HPDE6-E6E7 (cell line): ENCODE measurements at regions not wholly inside any gene's neighbourhood (a gene's known extent, or its start where the extent isn't known, plus 50 kb on each side); places are given as distances from the start of the nearest gene placed in this dataset.

Source experiments
- DNase-seq: peaks from one replicate; pipeline ENCODE4 v3.0.0; 2011; ENCODE audit warnings: missing footprints; ENCODE audit errors: extremely low spot score

DNA sequence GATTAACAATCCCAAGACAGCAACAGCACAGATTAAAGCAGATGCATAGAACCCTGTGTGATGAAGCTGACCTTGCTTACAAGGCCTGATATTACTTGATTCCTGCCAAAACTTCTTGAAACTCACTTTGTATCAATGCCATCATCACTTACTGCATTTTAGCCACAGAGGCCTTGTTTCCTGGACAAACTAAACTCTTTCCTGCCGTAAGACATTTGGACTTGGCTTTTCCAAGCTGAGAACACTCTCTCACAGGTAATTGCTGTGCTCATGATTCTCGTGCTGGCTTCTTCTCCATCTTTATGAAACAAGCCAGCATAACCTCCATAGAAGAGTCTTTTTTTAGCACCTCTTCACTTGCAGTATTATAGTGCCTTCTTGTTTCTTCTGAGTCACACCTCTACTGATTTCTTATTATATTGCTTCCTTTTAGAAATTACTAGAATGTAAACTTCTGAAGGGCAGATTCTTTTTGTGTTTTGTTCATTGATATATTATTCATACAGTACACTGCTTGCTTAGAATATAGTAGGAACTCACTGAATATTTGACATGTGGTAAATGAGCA is 456.5 kb upstream of the ZNF608 start:
- DNase-seq = no peak

DNA sequence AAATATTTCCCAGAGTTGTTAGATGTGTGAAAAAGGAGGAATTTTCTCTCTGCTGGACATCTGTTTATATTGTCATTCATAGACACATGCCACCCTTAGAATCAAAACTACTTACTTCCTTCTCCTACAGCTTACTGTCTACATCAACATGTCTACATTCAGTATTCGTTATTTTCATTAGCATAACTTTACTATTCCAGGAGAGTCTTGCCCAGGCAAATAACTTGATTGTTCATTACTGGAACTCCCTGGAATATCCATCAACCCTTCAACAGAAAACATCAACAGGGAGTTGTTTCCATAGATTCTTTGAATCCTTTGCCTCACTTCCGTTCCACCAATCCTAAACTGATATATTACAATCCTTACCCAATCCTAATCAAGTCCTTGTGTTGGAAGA is 457.5 kb upstream of the ZNF608 start:
- DNase-seq = no peak

DNA sequence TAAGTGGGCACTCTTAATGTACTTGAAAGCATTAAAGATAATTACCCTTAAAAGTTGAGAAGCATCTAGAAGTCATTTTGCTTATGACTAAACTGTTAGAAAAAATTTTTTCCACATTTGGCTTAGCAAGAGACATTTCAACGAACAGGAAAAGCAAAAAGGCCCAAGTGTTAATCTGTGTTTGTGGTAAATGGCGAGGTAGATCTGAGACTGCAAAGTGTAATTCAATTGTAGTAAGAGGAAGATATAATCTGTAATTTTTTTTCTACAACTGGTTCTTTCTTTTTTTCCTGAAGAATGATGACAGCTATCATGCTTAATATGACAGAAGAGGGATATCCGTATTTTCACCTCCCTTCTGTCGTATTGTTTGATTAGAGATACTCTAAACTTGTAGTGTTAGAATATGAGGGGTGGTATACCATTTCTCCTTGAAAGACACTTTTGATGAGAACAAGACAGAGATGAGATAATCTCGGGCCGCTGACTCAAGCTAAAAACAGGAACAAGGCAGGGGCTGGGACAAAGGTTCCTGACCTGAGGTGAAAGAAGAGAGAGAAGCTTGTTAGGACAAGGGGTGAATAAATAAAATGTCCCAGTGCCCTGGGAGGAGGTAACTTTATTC is 459.3 kb upstream of the ZNF608 start:
- DNase-seq = no peak

DNA sequence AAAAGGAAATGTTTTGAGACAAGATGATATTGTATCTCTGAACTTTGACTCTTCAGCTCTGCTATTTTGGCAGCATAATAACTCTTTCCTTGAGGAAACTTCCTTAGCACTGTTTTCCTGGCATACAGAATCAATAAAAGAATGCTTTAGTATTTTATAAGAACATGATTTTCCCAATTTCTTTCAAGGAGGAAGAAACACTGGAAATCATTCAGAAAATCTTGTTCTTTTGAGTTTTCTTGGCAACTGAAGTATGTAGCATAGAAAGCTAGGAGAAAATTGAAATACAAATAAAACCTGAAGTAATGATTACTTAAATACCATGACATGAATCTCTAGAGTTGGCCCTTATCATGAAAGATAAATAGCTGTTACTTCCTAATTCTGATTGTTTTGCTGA is 461.4 kb upstream of the ZNF608 start:
- no peak for DNase-seq

DNA sequence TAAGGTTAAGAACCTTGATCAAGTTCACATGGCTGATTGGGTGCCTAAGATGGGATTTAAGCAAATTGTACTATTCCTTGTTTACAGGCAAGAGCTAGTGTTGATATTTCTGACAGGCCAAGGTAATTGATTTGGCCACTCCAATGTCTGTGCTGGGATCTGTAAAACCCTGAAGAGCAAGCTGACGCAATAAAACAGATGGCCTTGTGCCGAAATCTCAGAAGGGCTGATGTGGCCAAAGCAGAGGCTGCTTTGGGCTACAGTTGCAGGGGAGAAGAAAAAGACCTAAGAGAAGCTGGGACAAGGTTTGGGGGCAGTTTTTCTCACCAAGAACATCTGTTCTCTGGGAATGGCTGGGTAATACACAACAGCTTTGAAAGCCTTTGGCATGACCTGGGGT is 463.2 kb upstream of the ZNF608 start:
- DNase-seq = no peak

DNA sequence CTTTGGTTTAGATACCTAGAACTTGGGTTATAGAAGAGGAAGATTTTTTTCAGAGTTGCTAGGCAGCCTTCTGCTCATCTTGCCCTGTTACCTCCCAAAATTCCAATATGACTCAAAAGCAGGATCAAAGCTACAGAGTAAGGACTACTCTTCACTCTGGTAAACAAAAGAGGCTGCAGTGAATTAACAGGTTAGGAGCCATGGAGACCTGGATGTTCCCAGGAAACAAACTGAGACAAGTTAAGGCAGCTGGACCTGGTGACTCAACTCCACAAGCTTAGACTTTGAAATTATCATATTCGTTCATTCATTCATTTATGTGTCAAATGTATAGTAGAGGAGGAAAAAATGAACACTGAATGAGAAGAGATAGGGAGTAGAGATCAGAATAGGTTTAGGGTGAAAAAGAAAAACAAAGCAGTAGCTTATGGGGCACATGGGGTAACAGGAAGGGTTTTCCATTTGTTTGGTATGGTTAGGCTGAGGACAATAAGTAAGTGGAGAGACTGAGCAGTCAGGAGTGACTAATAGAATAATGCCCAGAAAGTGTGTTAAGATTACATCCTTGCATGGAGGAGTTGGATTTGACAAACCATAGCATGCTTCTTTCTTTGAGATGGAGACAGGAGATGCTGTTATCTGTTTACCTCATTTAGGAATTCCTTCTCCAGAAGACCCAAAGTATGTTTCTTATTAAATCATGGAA is 464.0 kb upstream of the ZNF608 start:
- DNase-seq = peak; percentile 66

DNA sequence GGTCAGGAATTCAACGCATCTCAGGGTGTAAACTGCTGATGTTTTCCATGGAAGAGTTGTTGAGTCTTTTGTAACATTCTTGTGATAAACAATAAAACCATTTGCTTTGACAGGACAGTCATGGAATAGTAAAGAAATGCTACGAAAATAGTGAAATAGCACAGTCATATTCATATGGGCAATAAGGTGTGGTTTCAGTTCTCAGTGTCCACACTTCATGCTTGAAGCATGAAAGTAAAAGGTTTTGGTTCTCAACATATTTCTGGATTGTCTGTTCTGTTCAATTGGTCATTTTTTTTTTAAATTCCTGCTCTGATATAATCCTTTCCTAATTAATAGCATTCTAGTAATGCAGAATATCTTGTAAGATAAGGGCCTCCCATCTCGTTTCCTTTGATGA is 467.6 kb upstream of the ZNF608 start:
- no peak for DNase-seq

DNA sequence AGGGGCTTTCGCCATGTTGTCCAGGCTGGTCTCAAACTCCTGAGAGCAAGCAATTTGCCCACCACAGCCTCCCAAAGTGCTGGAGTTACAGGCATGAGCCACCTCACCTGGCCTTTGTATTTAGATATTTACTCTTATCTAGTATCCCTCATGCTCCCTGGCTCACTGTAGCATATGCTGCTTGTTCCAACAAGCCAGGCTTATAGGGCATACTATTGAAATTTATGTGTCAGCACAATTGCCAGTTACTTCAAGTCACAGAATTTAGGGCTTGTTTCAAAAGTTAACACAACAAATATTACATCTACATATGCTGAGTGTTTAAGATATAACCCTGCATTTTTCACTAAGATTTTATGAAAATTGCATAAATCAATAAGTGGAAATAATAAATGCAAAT is 469.2 kb upstream of the ZNF608 start:
- DNase-seq = peak; percentile 21

DNA sequence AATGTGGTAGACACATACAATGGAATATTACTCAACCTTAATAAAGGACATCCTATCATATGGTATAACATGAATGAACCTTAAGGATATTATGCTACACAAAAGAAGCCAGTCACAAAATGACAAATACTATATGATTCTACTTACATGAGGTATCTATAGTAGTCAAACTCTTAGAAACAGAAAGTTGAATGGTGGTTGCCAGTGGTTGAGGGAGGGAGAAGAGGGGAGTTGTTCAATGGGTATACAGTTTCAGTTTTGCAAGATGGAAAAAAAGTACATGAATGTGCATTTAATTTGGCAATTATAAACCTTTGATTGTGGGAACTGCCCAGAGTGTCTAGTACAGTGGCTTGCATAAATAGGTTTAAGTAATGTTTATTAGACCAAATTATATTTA is 473.3 kb upstream of the ZNF608 start:
- DNase-seq = no peak

DNA sequence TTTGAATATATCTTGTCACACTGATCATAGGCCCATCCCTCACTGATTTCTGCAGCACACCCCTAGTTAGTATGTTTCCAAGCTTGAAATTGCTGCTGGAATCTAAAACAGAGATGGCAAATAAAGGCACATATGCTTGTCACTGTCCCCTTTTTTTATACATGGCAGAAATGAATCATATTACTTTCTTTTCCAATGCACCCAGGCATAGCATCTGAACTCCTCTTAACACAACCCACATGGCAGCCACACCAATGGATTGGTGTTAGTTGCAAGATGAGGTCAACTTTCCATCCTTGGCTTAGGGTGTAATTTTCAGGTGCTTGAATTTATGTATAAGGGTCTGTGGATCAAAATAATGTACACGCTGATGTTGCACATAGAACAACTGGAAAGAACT is 473.8 kb upstream of the ZNF608 start:
- no peak for DNase-seq

DNA sequence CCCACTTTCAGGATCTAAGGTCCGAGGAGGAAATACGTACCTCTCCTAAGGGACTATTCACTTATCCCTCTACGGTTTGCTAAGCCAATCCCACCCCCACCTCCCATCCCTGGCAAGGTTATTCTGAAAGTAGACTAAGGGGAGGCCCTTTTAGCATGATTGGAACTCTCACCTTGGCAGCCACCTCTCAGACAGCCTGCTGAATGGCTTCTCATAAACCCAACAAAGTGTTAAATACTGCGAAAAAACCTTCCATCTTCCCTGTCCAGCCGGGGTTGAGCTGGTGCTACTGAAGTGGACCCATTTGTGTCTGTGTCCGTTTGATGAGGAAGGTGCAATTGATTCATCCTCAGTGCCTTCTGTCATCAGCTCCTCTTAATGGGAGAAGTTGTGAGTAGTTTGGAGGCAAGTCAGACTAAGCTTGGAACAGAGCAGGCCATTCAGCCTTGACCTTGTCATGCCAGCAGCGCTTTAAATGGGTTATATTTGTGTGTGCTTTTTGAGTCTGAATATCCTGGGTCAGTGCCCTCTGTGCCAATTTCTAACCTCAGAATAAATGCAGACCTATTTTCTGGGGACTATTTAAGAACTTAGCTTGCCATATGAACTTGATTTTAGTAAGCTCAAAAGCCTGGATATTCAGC is 476.3 kb upstream of the ZNF608 start:
- no peak for DNase-seq

DNA sequence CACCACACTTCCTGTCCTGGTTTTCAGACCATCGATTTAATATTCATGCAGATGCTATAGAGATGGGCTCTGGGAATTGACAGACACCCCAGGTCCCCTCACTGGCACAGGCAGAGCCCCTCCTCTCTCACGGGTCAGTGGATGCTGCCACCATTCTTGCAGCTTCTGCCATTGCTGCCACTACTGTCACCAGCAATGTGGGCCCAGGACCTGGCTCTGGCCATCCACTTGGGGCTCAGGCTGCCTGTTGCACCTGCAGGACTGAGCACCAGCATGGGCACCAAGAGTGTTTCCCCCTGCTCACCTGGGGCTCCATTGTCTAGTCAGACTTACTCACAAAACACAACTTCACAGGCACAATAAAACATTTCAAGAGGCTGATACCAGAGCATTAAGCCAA is 479.0 kb upstream of the ZNF608 start:
- no peak for DNase-seq

DNA sequence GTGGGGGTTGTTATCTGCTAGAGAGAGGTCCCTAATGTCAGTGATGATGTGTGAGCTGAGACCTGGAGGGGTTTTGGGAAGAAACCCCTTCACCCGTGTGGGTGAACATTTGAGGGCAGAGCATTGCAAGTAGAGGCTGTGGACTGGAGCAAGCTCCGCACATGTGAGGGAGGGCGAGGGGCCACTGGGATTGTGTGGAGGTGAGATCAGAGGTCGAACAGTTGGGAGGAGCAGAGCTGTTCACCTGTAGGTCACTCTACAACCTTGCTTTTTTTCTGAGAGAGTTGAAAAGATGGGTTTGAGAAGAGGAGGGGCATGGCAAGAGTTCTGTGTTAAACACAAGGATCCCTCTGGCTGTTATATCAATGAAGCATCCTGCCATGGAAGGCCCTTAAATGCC is 480.4 kb upstream of the ZNF608 start:
- DNase-seq = no peak

DNA sequence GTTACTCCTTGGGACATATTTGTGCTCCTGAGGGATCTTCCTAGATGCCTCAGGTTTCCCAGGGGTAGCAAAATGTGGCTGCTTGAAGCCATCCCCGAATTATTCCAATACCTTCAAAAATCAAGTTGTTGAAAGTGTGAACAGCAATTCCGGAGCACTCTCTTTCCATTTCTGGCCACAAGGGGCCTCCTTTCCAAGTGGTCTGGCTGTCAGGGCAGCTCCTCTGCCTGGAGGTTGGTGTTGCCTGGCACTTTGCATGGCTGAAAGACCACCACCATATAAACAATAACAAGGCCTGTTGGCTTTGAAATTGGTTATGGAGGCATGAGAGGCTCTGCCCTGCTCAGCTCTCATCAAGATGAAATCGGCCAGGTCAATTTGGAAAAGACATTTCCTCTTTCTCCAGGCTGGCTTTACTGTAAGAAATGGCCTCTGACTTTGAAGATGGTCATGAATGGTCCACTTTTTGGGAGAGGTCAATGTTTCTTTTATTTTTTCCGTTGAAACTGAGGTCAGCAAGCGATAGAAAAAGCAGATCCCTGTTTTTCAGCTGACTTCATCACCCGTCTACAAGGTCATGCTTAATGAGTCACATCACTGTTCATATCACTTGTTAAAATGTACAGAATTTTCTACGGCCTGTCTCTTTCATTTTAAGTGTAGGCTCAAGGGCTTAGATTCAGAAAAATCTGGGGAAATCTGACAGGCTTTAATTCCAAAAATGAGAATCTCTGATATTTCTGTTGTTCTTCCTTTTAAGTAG is 481.1 kb upstream of the ZNF608 start:
- no peak for DNase-seq

DNA sequence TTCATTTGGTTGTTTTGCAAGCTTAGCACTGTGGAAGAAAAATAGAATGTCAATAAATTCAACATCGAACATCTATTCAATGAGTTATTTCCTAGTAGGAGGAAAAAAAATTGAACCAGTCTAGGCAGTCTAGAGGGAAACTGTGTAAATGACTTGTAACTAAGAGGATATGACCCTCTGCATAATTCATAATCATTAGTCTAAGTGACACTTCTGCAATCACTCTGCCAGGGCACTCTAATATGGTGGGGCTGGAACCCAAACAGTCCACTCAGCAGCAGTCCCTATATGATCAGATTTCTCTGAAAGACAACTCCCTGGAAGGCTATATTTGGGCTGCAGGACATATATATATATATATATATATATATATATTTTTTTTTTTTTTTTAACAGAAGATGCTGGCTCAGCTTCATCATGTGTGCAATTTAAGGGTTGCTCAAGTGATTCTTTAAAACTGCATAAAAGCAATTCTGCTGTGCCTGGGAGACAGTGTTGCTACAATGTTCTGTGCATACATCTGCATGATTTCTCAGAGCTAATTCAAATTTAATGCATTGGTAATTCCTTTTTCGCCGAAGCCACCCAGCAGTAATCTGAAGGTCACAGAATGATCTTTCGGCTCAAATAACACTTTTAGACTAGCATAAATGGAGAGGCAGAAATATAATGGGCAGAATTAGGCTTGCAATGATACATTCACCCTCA is 482.1 kb upstream of the ZNF608 start:
- DNase-seq = no peak

DNA sequence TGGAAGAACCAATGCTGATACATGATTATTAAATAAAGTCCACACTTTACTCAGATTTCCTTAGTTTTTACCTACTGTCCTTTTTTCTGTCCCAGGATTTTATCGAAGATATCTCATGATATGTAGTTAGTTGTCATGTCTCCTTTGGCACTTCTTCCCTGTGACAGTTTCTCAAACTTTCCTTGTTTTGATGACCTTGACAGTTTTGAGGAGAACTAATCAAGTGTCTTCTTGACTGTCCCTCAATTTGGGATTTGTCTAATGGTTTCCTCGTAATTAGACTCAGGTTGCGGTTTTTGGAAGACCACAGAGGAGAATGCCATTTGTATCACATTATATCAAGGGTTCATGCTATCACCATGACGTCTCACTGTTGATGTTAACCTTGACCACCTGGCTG is 483.1 kb upstream of the ZNF608 start:
- no peak for DNase-seq

DNA sequence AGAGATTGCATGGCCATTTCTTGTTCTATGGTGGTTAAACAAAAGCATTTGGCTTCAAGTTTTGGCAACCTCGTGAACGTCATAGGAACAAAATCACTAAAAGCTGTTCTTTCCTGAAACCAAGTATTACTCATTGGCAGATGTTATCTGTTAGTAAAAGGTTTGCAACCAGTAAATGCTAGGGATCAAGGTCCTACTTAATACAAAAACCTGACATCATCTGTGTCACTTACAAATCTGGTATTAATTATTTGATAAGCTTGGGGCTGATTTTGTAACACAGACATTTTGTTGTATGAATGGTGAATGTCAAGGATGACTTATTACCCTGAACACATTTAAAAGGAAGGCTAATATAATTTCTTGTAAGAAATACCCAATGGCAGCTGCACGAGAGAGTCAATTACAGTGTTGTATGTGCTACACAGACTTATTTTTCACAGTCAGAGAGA is 486.4 kb upstream of the ZNF608 start:
- no peak for DNase-seq

DNA sequence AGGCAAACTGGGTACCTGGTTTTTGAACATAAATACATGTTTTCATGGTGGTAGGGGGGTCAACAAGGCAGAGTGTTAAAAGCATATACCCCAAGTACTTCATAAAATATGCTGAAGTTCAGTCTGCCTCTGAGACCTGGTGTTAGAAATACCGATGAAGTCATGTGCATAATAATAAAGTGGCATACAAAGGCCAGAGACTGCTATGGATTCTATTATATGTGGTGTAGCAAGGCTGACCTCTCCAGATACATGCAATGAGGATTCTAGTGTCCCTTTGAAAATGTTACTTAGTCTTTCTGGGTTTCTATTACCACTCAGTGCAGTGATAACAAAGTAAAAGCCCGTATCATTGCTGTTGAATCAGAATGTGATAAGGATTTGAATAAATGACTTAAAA is 487.5 kb upstream of the ZNF608 start:
- no peak for DNase-seq

DNA sequence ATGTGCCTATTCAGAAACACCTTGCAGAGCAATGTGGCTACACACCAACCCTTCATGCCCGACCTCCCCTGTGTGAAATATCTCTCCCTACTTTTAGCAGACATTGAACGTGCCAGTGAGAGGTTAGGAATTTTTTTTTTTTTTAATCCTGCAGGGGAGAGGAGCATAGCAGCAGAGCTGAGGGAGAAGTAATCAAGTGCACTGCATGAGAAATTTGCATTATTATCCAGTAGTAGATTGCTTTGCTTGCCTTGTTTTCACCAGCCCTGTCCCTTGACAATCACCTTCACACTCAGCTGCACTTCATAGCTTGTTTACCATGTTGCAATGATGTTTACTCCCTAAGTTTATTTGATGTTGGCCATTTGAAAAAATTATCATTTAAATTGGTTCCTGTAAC is 489.6 kb upstream of the ZNF608 start:
- DNase-seq = no peak

DNA sequence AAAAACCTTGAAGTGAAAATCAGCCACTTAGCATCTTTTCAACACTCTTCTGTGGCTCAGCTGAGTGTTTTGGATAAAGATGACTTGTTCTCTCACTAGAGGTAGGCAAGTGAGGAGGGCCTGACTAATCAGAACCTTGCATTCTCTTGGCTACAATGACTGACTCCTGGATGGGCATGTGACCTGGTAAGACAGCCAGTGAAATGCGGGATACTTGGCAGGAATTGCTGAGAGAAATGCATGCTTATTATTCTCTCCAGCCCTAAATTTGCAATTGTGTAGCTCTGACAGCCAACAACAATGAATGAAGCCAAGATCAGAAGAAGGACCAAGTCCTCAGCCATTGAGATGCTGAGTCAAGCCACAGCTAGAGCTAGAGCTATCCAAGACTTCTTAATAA is 490.5 kb upstream of the ZNF608 start:
- no peak for DNase-seq

DNA sequence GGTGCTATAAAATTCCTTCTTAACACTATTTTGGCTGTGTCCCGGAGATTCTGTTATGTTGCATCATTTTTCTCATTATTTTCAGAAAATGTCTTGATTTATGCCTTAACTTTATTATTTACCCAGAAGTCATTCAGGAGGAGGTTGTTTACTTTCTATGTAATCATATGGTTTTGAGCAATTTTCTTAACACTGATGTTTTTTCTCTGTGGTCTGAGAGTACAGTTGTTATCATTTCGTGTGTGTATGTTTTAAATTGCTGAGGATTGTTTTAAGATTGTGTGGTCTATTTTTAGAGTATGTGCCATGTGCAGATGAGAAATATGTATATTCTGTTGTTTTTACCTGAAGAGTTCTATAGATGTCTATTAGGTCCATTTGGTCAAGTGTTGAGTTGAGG is 498.1 kb upstream of the ZNF608 start:
- DNase-seq = no peak

DNA sequence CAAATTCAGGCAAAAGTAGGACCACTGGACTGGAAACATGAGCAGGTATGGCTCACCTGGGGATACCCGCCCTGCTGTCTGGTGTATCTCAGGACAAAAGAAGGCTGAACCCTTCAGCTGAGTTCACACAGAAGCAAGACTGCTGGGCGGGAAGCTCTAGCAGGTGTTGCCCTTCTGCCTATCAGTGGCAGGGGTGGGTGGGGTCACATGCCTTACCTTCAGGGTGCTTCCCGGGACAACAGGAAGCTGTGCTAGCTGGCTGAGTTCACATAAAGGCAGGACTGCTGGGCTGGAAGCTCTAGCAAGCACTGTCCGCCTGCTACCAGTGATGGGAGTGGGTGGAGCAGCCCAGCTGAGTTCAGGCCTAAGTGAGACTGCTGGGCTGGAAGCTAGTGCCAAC is 498.8 kb upstream of the ZNF608 start:
- DNase-seq = no peak
